ENCODE measurements at regions not wholly inside any gene's neighbourhood (a gene's known extent, or its start where the extent isn't known, plus 50 kb on each side); places are given as distances from the start of the nearest gene placed in this dataset.

GRCh38 chr6:75024828-75025227, 181.0 kb downstream of the COL12A1 start:
- Histone ChIP-seq H3K79me2 (replicated peaks; ENCODE audit: insufficient read depth, low read length) (no peaks in the 10 kb centered on the region), H3K36me3 (ENCODE audit: insufficient read depth, low read length) (no peaks in the 10 kb centered on the region), H3K27me3 (ENCODE audit: insufficient read depth, low read depth, low read length) (no peaks in the 10 kb centered on the region), H3K9ac (ENCODE audit: low read length) (no peak overlapping the region), H2AFZ (ENCODE audit: low read depth, low read length) (no peak overlapping the region), H4K20me1 (ENCODE audit: insufficient read depth) (no peaks in the 10 kb centered on the region), H3K4me2 (ENCODE audit: low read length) (no peak overlapping the region), H3K9me2 (ENCODE audit: insufficient read depth, low read length) (no peaks in the 10 kb centered on the region), H3F3A (ENCODE audit: insufficient read depth, low read length, poor library complexity, severe bottlenecking) (no peaks in the 10 kb centered on the region), H3K9me3 (ENCODE audit: low read length) (no peaks in the 10 kb centered on the region), H3K27ac (ENCODE audit: low read length) (no peak overlapping the region), H3K4me3 (ENCODE audit: low read length) (no peak overlapping the region)
- TF ChIP-seq RAD21 (conservative IDR thresholded peaks at IDR 0.05) = no peak
- no peak for TF ChIP-seq EZH2 (IDR thresholded peaks at IDR 0.05; ENCODE audit: borderline replicate concordance, insufficient read depth, low read length, poor library complexity, severe bottlenecking)
- TF ChIP-seq EP300 (conservative IDR thresholded peaks at IDR 0.05; ENCODE audit: poor library complexity, severe bottlenecking) = no peak
- no peak for TF ChIP-seq TAF1 (IDR thresholded peaks at IDR 0.05; ENCODE audit: low read depth)
- TF ChIP-seq REST (IDR thresholded peaks at IDR 0.05; ENCODE audit: borderline replicate concordance) = no peak
- TF ChIP-seq MXI1 (conservative IDR thresholded peaks at IDR 0.05; ENCODE audit: poor library complexity, severe bottlenecking) = no peak
- no peak for TF ChIP-seq SMC3 (conservative IDR thresholded peaks at IDR 0.05; ENCODE audit: poor library complexity)
- TF ChIP-seq POLR2AphosphoS5 (IDR thresholded peaks at IDR 0.05) = no peak
- TF ChIP-seq CTCF (IDR thresholded peaks at IDR 0.05; ENCODE audit: poor library complexity, severe bottlenecking) = no peak

GRCh38 chr6:75023634-75024033, 182.2 kb downstream of the COL12A1 start:
- H3K9me2 ChIP-seq (ENCODE audit: insufficient read depth, low read length) = no peaks in the 10 kb centered on the region
- TF ChIP-seq SMC3 (conservative IDR thresholded peaks at IDR 0.05; ENCODE audit: poor library complexity) (no peak), EP300 (conservative IDR thresholded peaks at IDR 0.05; ENCODE audit: poor library complexity, severe bottlenecking) (no peak), EZH2 (IDR thresholded peaks at IDR 0.05; ENCODE audit: borderline replicate concordance, insufficient read depth, low read length, poor library complexity, severe bottlenecking) (no peak), TAF1 (IDR thresholded peaks at IDR 0.05; ENCODE audit: low read depth) (no peak), REST (IDR thresholded peaks at IDR 0.05; ENCODE audit: borderline replicate concordance) (no peak), CTCF (IDR thresholded peaks at IDR 0.05; ENCODE audit: poor library complexity, severe bottlenecking) (no peak), MXI1 (conservative IDR thresholded peaks at IDR 0.05; ENCODE audit: poor library complexity, severe bottlenecking) (no peak), RAD21 (conservative IDR thresholded peaks at IDR 0.05) (no peak), POLR2AphosphoS5 (IDR thresholded peaks at IDR 0.05) (no peak)
- no peaks in the 10 kb centered on the region for H3K36me3 ChIP-seq (ENCODE audit: insufficient read depth, low read length)
- no peaks in the 10 kb centered on the region for H3K27me3 ChIP-seq (ENCODE audit: insufficient read depth, low read depth, low read length)
- H3F3A ChIP-seq (ENCODE audit: insufficient read depth, low read length, poor library complexity, severe bottlenecking) = no peaks in the 10 kb centered on the region
- no peak overlapping the region for H3K4me2 ChIP-seq (ENCODE audit: low read length)
- H3K4me3 ChIP-seq (ENCODE audit: low read length) = no peak overlapping the region
- H3K9ac ChIP-seq (ENCODE audit: low read length) = no peak overlapping the region
- H2AFZ ChIP-seq (ENCODE audit: low read depth, low read length) = no peak overlapping the region
- H4K20me1 ChIP-seq (ENCODE audit: insufficient read depth) = no peaks in the 10 kb centered on the region
- no peaks in the 10 kb centered on the region for H3K79me2 ChIP-seq (replicated peaks; ENCODE audit: insufficient read depth, low read length)
- no peaks in the 10 kb centered on the region for H3K9me3 ChIP-seq (ENCODE audit: low read length)
- H3K27ac ChIP-seq (ENCODE audit: low read length) = no peak overlapping the region

Data from neural cell (in vitro differentiated cells).